GM18526 (cell line): ENCODE measurements at regions not wholly inside any gene's neighbourhood (a gene's known extent, or its start where the extent isn't known, plus 50 kb on each side); places are given as distances from the start of the nearest gene placed in this dataset.

Source experiments
- POLR2A ChIP-seq: IDR thresholded peaks from 3 replicates; pipeline ENCODE4 v1.6.1; 2011; ENCODE audit not compliant: insufficient read length; ENCODE audit errors: extremely low read depth

DNA sequence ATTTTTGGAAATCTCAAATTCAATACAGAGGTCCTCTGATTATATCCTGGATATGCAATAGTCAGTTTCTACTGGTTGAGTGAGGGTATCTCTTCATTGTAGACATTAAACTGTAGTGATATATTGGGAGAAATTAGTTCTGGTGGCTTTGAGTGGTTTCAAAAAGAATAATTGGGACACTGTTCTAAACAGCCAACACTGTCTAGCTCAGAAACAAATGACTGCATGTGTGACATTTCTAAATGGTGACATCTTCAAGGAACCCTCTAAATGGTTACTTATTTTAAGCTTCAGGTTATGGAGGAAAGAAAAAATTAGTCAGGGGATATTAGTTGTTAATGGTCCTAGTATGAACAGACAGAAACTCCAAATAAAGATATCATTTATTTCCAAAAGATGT is 186.2 kb downstream of the LARP7 start:
- no peak for TF ChIP-seq POLR2A

DNA sequence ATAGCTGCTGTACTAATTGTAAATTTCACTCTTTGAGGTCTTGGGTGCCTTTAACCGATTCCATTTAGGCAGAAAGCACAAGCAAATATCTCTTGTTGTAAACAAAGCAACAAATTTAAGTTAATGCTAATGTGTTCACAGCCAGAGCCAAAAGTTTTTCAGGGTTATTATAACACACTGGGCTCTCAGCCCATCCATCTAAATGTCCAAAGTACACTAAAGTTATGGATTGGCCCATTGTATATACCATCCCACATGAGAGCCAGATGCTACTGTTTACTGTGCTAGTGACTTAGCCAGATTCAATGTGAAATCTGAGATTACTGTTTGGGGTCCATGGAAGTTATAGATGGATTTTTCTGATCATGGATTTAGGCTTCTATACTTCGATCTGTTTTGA is 186.7 kb downstream of the LARP7 start:
- TF ChIP-seq POLR2A, result no peak

DNA sequence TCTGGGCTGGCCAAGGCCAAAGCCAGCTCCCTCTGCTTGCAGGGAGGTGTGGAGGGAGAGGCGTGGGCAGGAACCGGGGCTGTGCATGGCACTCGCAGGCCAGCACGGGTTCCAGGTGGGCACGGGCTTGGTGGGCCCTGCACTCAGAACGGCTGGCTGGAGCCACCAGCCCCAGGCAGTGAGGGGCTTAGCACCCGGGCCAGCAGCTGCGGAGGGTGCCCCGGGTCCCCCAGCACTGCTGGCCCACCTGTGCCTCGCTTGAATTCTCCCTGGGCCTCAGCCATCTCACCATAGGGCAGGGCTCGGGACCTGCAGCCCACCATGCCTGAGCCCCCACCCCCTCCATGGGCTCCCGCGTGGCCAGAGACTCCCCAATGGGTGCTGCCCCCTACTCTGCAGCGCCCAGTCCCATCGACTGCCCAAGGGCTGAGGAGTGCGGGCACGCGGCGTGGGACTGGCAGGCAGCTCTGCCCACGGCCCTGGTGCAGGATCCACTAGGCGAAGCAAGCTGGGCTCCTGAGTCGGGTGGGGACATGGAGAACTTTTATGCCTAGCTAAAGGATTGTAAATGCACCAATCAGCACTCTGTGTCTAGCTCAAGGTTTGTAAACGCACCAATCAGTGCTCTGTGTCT is 193.9 kb downstream of the LARP7 start:
- TF ChIP-seq POLR2A, result no peak

DNA sequence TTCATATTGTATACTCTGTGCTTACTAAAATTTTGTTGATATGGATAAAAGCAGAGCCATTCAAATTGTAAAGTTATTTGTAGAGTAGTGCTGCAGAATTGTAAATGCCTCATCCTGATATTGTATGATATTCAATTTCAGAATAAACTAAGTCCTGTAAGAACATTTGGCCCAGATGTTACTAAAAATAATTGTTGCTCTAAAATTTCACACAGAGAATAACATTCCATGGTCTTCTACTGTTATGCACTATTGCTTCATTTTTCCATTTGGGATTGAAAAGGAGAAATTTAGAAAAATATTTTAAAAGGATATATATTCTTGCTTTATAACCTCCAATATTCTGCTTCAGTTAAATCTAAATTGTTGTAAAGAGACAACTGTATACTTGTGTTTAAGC is 195.6 kb downstream of the LARP7 start:
- no peak for TF ChIP-seq POLR2A

DNA sequence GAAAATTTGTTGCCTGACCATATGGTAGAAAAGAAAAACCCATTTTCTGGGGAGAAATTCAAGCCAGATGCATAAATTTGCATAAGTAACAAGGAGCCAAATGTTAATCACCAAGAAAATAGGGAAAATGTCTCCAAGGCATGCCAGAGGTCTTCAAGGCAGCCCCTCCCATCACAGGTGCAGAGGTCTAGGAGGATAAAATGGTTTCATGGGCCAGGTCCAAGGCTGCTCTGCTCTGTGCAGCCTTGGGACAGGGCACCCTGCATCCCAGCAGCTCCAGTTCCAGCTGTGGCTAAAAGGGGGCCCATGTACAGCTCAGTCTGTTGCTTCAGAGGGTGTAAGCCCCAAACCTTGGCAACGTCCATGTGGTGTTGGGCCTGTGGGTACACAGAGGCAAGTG is 200.0 kb downstream of the LARP7 start:
- no peak for TF ChIP-seq POLR2A

DNA sequence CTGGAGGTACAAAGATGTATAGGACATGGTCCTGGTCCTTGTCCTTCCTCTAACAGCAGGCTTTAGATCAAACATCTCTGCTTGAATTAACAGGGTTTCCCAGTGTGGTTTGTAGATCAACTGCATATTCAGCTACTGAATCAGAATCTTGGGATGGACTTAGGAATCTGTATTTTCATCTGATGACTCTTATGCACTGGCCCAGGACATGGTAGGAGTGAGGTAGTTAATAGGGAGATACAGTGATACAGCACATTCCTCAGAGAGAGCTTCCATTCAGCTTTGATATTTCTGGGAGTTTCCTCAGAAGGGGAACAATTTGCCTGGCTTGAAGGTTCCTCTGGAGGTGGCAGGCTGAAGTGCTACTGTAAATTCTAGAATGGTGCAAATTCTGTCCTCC is 203.1 kb downstream of the LARP7 start:
- no peak for TF ChIP-seq POLR2A

DNA sequence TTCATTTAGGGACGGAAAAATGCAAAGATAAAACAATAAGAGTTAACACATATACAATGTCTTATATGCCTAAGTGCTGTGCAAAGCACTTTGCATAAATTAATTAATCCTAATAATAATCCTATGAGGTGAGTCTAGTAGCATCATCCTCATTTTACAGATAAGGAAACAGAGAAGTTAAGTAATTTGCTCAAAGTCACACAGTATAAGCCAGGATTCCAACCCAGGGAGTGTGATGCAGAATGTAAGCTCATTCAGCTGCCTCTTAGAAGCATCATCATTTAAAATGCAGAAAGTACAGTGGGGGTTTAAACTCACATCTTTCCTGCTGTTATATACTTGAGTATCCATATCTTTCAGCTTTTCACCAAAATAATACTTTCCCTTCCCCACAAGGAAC is 203.7 kb downstream of the LARP7 start:
- no peak for TF ChIP-seq POLR2A

DNA sequence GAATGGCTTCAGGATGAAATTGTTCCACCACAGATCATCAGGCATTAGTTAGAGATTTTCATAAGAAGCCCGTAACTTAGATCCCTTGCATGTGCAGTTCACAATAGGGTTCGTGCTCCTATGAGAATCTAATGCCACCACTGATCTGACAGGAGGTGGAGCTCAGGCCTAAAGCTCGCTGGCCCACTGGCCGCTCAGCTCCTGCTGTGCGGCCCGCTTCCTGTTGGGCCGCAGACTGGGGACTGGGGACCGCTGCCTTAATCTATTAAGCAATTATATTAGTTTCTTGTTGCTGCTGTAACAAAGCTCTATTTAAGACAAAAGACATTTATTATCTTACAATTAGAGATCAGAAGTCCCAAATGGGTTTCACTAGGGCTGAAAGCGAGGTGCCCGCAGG is 205.6 kb downstream of the LARP7 start:
- TF ChIP-seq POLR2A, result no peak

DNA sequence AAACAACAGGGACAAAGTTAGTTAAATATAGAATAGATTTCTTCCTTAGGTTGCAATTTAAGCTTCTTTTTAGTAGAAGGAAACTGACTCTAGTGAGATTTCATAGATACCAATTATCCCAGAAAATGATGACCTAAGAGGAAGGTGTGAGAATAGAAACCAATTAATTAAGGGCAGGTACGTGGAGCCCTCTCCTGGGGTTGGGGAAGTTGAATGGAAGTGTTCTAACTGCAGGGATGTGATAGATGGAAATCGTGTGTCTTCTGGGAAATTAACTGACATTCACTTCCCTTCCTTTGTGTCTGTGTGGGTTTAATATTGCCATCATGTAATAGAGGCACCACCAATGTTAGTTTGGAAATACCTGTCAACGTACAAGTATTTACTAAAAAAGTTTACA is 204.1 kb upstream of the ANK2 start:
- no peak for TF ChIP-seq POLR2A

DNA sequence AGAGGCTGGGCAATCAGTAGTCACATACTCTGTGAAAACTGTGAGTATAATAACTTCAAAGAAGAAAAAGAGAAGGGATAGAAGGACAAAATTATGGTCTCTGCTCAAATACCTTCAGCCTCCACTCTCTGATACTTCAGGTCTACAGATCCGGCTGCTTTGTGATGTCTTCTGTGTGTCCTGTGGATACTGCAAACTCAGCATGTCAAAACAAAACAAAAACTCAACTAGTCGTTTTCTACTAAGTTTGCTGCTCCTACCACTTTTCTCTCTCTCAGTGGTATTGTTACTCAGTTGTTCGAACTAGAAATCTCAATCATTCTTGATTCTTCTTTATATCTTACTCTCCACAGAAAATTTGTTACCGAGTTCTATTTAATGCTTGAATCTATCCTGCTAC is 202.4 kb upstream of the ANK2 start:
- no peak for TF ChIP-seq POLR2A

DNA sequence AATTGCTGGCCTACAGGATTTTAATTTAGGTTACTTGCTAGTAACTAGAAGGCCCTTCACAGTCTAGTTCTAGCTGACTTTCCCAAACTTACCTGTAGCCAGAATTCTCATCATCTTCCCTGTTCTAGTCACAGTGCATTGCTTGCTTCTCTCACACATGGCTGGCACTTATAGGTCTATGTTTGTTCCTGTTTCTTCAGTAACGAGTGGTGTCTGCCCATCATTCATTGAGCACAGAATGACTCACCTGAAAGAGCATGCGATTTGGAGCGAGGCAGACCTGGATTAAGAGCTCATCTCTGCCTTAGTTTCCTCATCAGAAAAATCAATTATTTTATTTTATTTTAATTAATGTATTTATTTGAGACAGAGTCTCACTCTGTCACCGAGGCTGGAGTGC is 201.7 kb upstream of the ANK2 start:
- no peak for TF ChIP-seq POLR2A

DNA sequence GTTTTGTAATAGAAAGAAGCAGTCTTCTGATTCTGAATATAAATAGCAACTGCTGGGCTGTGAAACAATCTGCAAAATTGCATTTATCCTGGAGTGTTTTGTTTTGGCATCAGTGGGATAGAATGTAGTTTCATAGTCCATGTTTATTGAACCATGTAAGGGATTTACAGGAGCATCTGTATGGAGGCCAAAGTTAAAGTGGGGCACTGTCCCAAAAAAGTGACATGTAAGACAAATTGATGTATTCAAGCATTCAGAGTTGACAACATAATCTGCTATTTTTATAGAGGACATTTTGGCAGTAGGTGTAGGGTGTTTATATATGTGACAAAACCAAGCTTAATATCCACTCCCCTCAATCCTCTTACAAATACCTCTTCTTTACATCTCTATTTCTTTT is 200.5 kb upstream of the ANK2 start:
- no peak for TF ChIP-seq POLR2A

DNA sequence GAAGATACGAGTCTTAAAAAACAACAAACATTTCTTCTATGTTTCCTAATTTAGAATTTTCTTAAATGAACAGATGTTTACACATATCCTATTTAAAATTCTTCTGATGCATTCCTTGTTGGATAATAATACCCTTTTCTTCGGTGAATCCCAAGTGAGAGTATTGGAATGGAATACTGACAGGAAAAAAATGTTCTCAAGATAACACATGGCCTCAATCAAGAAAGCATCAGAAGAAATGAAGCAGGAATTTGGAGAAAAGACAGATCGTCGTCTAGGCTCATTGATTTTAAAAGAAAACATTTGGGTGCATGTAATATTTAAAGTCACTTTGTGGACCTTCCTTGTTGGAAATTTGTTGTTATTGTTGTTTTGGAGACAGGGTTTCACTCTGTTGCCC is 196.9 kb upstream of the ANK2 start:
- TF ChIP-seq POLR2A, result no peak

DNA sequence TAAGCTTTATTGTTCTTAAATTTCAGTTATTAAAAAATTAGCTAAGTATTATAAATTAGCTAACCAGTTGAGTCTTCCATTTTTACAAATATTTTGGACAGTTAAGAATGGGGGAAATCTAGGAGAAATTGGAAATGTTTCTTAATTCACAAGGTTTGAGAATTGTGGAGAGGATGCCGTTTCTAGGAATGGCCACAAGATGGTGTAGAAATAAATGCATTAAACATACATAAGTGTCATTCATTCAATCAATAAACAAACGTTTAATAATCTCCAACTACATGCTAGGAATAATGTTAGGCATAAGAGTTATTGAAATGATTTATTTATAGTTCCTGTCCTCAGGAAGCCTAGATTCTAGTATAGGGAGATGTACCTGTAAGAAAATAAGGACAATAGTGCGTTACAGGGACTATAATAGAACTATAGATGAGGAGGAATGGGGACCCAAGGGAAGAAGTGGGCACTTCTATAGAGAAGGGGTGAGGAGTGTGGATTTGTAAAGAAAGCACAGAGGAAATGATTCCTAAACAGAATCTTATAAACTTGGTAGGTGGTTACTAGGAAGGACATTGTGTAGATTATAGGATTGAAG is 195.7 kb upstream of the ANK2 start:
- no peak for TF ChIP-seq POLR2A

DNA sequence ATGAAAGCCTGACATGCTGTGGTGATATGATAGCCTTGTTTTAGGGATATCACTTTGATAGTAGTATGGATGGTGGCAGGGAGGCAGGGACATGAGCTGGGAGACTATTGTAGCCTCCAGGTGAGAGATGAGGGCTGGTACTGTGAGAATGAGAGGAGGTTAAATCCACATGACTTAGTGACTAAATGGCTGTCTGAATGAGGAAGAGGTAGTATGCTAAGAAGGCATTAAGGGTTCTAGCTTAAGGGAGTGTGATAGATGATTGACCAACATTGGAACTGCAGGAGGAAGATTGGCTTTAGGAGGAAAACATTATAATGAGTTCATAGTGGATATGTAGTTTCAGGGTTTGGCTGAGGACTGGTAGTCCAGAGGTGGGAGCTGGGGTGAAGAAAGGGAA is 195.0 kb upstream of the ANK2 start:
- no peak for TF ChIP-seq POLR2A

DNA sequence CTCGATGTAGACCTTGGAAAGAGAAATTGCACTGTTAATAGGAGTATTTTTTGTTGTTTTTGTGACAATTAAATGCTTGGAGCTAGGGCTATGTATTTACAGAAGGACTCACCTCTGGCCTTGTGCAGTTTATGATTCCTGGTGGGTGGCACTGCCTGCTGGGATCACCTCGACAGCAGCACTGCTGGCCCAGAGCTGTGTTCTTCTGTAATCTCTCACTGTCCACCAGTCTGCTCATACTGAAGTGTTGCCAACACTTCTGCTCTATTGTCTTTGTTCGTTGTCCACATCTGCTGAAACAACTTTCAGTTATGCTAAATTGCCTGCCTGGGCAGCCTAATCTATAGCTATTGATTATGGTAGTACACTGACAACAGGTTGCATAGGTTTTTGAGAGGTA is 194.4 kb upstream of the ANK2 start:
- no peak for TF ChIP-seq POLR2A

DNA sequence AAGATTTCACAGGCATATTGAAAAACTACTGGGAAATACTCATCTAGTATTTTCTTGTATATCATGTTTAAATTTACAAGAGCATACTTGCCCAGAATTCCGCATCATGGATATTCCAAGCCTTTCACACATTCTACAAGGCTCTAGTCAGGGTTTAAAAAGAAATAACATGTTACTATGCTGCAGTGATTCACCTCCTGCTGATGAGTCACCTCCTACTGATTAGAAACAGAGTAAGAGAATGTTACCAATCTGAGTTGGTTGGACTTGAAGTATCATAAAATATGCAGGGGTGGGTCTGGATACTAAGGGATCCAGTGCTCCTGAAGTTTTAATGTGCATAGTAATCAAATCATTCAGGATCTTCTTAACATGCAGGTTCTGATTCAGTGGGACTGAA is 192.0 kb upstream of the ANK2 start:
- TF ChIP-seq POLR2A, result no peak
